GM21619 (cell line): ENCODE measurements at regions not wholly inside any gene's neighbourhood (a gene's known extent, or its start where the extent isn't known, plus 50 kb on each side); places are given as distances from the start of the nearest gene placed in this dataset.

Experiments
- ATAC-seq: cut with Tn5 transposase; IDR thresholded peaks from one replicate; pipeline ENCODE4 v1.9.1; 2021; ENCODE audit not compliant: unreplicated experiment

GRCh38 chr11:103530257-103530656 is 421.0 kb downstream of the DYNC2H1 start:
- no peak for ATAC-seq

GRCh38 chr11:103532133-103532788 is 423.0 kb downstream of the DYNC2H1 start:
- ATAC-seq, result no peak

GRCh38 chr11:103534191-103534590 is 425.0 kb downstream of the DYNC2H1 start:
- ATAC-seq, result no peak

- ATAC-seq, result no peak
Measured at GRCh38 chr11:103534959-103535358, 425.7 kb downstream of the DYNC2H1 start.

- no peak for ATAC-seq
Measured at GRCh38 chr11:103536335-103536722, 427.1 kb downstream of the DYNC2H1 start.

- ATAC-seq, result no peak
Measured at GRCh38 chr11:103537904-103538502, 428.8 kb downstream of the DYNC2H1 start.

- ATAC-seq, result no peak
Measured at GRCh38 chr11:103539166-103539565, 429.9 kb downstream of the DYNC2H1 start.

GRCh38 chr11:103541186-103541795 is 432.1 kb downstream of the DYNC2H1 start:
- no peak for ATAC-seq

GRCh38 chr11:103542851-103543250 is 433.6 kb downstream of the DYNC2H1 start:
- no peak for ATAC-seq

- ATAC-seq, result no peak
Measured at GRCh38 chr11:103543456-103543855, 434.2 kb downstream of the DYNC2H1 start.

- no peak for ATAC-seq
Measured at GRCh38 chr11:103544874-103545273, 435.6 kb downstream of the DYNC2H1 start.

GRCh38 chr11:103545551-103545950 is 436.3 kb downstream of the DYNC2H1 start:
- ATAC-seq, result no peak

- no peak for ATAC-seq
Measured at GRCh38 chr11:103546236-103546635, 437.0 kb downstream of the DYNC2H1 start.

GRCh38 chr11:103547024-103547423 is 437.8 kb downstream of the DYNC2H1 start:
- no peak for ATAC-seq

- ATAC-seq, result no peak
Measured at GRCh38 chr11:103547691-103548090, 438.5 kb downstream of the DYNC2H1 start.

- ATAC-seq, result no peak
Measured at GRCh38 chr11:103548838-103549237, 439.6 kb downstream of the DYNC2H1 start.

GRCh38 chr11:103550811-103551210 is 441.6 kb downstream of the DYNC2H1 start:
- no peak for ATAC-seq

GRCh38 chr11:103552086-103552485 is 442.9 kb downstream of the DYNC2H1 start:
- no peak for ATAC-seq

- ATAC-seq, result no peak
Measured at GRCh38 chr11:103556171-103556570, 446.9 kb downstream of the DYNC2H1 start.

GRCh38 chr11:103566116-103566515 is 456.9 kb downstream of the DYNC2H1 start:
- ATAC-seq, result no peak

GRCh38 chr11:103581760-103582159 is 454.7 kb upstream of the DDI1 start:
- no peak for ATAC-seq

GRCh38 chr11:103582351-103582909 is 454.0 kb upstream of the DDI1 start:
- no peak for ATAC-seq
